Activated B cell treated with CpG ODN at 0.5 μM for 24 hours (primary cell): ENCODE measurements at regions not wholly inside any gene's neighbourhood (a gene's known extent, or its start where the extent isn't known, plus 50 kb on each side); places are given as distances from the start of the nearest gene placed in this dataset.

Source experiments
- ATAC-seq: fragments of 200-7000 bp; cut with Tn5 transposase; one replicate; pipeline ENCODE4 v1.10.0; 2021; ENCODE audit warnings: low read depth, mild to moderate bottlenecking, moderate library complexity
- CTCF ChIA-PET: fragments of 350-600 bp; sonication (Branson Sonifier 250); formaldehyde crosslinking; loops from one replicate; lab custom pipeline; 2021; ENCODE audit warnings: antibody characterized with exemption; lab: Charles Lee
- POLR2A ChIA-PET: fragments of 350-600 bp; sonication (Branson Sonifier 250); formaldehyde crosslinking; loops from one replicate; lab custom pipeline; 2021; ENCODE audit warnings: antibody characterized with exemption; lab: Charles Lee
- DNase-seq: peaks from one replicate; pipeline ENCODE4 v3.0.0; 2022
- H3K27ac Mint-ChIP-seq: one replicate; pipeline ENCODE4 v1.8.0; 2020; ENCODE audit warnings: mixed read lengths
- H3K27me3 Mint-ChIP-seq: one replicate; pipeline ENCODE4 v1.8.0; 2021; ENCODE audit warnings: mixed read lengths
- H3K36me3 Mint-ChIP-seq: one replicate; pipeline ENCODE4 v1.8.0; 2021; ENCODE audit warnings: low read depth, mixed read lengths
- H3K4me1 Mint-ChIP-seq: one replicate; pipeline ENCODE4 v1.8.0; 2021; ENCODE audit warnings: mixed read lengths
- H3K4me3 Mint-ChIP-seq: one replicate; pipeline ENCODE4 v1.8.0; 2020; ENCODE audit warnings: mild to moderate bottlenecking, mixed read lengths
- H3K9me3 Mint-ChIP-seq: one replicate; pipeline ENCODE4 v1.8.0; 2020; ENCODE audit warnings: mixed read lengths
- CTCF ChIP-seq: fragments of 200-600 bp; IDR thresholded peaks from one replicate; pipeline ENCODE4 v1.8.0; 2022; ENCODE audit warnings: antibody characterized with exemption, mild to moderate bottlenecking
- intact Hi-C: fragments of 100-400 bp; cut with micrococcal nuclease; formaldehyde crosslinking; loops from one replicate; pipeline ENCODE4 v1.15.1; 2024

DNA sequence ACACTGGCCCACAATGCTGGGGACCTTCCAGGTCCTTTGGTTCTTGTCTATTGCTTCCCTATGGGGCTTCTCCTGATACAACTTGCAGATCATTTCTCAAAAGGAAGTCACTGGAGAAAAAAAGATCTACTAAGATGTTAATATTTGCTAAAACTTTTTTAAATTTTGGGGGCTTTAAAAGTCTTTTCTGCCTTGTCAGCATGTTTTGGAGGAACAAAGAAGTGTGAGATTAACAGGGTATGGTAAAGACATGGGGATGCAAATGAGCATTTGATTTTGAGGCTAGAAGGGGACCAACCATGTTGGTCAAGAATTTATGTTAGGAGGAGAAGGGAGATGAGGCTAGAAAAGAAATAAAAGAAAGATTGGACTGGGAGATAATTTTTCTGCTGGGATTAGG, 515.4 kb downstream of the HTR7 start:
- H3K36me3 Mint-ChIP-seq: no peaks in the 10 kb centered on the region
- no peaks in the 10 kb centered on the region for H3K9me3 Mint-ChIP-seq
- DNase-seq: no peak
- no peak overlapping the region for H3K4me3 Mint-ChIP-seq
- H3K4me1 Mint-ChIP-seq: no peaks in the 10 kb centered on the region
- intact Hi-C loops: no loop called here
- POLR2A ChIA-PET: no interaction called here
- no peaks in the 10 kb centered on the region for H3K27me3 Mint-ChIP-seq
- ATAC-seq: no peak
- CTCF ChIA-PET: no interaction called here
- H3K27ac Mint-ChIP-seq: no peak overlapping the region
- TF ChIP-seq CTCF: no peak

- POLR2A ChIA-PET: no interaction called here
- ATAC-seq: no peak
- Mint-ChIP-seq H3K4me3 (no peak overlapping the region), H3K27ac (no peak overlapping the region), H3K36me3 (no peaks in the 10 kb centered on the region), H3K9me3 (no peaks in the 10 kb centered on the region), H3K4me1 (no peaks in the 10 kb centered on the region), H3K27me3 (no peaks in the 10 kb centered on the region)
- no peak for TF ChIP-seq CTCF
- DNase-seq: no peak
- intact Hi-C loops: no loop called here
- CTCF ChIA-PET: no interaction called here
Measured at GRCh38 chr10:90344226-90344625, 513.6 kb downstream of the HTR7 start.

DNA sequence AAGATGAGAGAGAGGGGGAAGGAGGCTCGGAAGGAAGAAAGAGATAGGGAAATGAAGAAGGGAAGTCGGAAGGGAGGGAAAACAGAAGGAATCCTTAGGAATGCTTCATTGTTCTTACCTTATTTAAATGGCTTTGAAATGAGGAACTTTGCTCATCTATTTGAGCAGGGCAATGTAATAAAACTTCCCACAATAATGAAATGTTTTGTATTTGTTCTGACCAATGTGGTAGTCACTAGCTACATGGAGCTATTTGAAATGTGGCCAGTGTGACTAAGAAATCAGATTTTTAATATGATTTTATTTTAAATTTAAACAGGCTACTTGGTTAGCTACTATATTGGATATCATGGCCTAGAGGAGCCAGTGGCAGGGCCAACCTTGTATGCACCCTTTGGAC, 510.6 kb downstream of the HTR7 start:
- ATAC-seq: no peak
- no peaks in the 10 kb centered on the region for H3K36me3 Mint-ChIP-seq
- intact Hi-C loops: no loop called here
- peaks cover 2% of the 10 kb centered on the region for H3K27me3 Mint-ChIP-seq
- no peak for TF ChIP-seq CTCF
- ChIA-PET POLR2A (no interaction called here), CTCF (no interaction called here)
- DNase-seq: no peak
- no peaks in the 10 kb centered on the region for H3K4me1 Mint-ChIP-seq
- no peaks in the 10 kb centered on the region for H3K9me3 Mint-ChIP-seq
- no peak overlapping the region for H3K27ac Mint-ChIP-seq
- H3K4me3 Mint-ChIP-seq: no peak overlapping the region

DNA sequence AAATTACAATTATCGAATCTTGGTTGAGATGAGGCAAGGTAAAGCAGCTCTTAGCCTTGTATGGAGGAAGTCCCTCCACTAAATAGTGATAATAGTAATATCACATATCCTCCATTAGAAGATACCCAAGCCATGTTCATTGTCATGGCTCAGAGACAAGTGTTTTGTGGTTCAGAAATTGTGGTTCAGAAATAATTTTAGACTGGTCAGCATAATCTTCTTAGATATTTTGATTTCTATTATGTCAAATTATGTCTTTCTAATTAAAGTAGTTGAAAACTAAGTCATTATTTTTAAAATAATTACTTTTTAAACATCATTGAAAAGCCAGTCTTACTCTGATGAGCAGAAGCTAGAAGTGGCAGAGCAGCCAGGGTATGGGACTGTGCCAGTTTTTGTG, 507.7 kb downstream of the HTR7 start:
- no peaks in the 10 kb centered on the region for H3K9me3 Mint-ChIP-seq
- no peaks in the 10 kb centered on the region for H3K4me1 Mint-ChIP-seq
- no peak for DNase-seq
- H3K4me3 Mint-ChIP-seq: no peak overlapping the region
- peaks cover 8% of the 10 kb centered on the region for H3K27me3 Mint-ChIP-seq
- ATAC-seq: no peak
- TF ChIP-seq CTCF: no peak
- intact Hi-C loops: no loop called here
- H3K27ac Mint-ChIP-seq: no peak overlapping the region
- no peaks in the 10 kb centered on the region for H3K36me3 Mint-ChIP-seq
- ChIA-PET CTCF (no interaction called here), POLR2A (no interaction called here)

DNA sequence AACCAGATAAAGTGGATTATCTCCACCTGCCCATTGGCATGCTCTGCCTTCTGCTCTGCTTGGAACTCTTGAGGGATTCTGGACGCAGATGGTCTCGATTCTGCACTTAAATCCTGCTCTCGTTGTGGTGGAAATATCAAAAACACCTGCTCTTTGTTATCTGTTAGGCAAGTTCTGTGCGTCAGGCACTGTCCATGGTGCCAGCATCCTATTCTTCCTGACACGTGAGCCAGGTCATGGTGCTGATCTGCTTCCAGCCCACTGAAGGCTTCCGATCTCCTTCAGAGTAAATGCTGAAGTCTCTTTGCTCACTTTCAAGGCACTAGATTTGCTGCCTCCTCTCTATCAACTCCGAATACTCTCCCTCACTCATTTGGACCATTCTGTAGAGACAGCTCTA, 505.6 kb downstream of the HTR7 start:
- H3K9me3 Mint-ChIP-seq: no peaks in the 10 kb centered on the region
- no peak overlapping the region for H3K27ac Mint-ChIP-seq
- ChIA-PET CTCF (no interaction called here), POLR2A (interaction anchor here (0.6 kb wide), 1 partner anchor 36 kb away, joined by 3 read pairs; no protein-coding TSS in a partner anchor)
- H3K27me3 Mint-ChIP-seq: peaks cover 8% of the 10 kb centered on the region
- H3K4me3 Mint-ChIP-seq: no peak overlapping the region
- no peak for DNase-seq
- no peaks in the 10 kb centered on the region for H3K36me3 Mint-ChIP-seq
- H3K4me1 Mint-ChIP-seq: no peaks in the 10 kb centered on the region
- intact Hi-C loops: no loop called here
- no peak for ATAC-seq
- TF ChIP-seq CTCF: no peak
